GM21381 (cell line): ENCODE measurements at regions not wholly inside any gene's neighbourhood (a gene's known extent, or its start where the extent isn't known, plus 50 kb on each side); places are given as distances from the start of the nearest gene placed in this dataset.
A peak's percentile ranks its signal among the peaks of the same experiment; 100 is the strongest.
"Not testable (repeated sequence)": the region's sequence is repeated elsewhere in the genome, so short reads cannot be mapped to it uniquely, and the experiment has no call there.

ENCODE experiments used
- ATAC-seq: cut with Tn5 transposase; IDR thresholded peaks from one replicate; pipeline ENCODE4 v1.9.1; 2021; ENCODE audit warnings: mild to moderate bottlenecking, moderate library complexity; ENCODE audit not compliant: unreplicated experiment

GRCh38 chr21:23955135-23955843 lies 1652.0 kb downstream of the MRPL39 start:
- no peak for ATAC-seq

GRCh38 chr21:23952269-23952668 lies 1655.0 kb downstream of the MRPL39 start:
- no peak for ATAC-seq

- ATAC-seq: no peak
Measured at GRCh38 chr21:23951251-23951650, 1656.0 kb downstream of the MRPL39 start.

GRCh38 chr21:23950344-23950743 lies 1656.9 kb downstream of the MRPL39 start:
- no peak for ATAC-seq

- no peak for ATAC-seq
Measured at GRCh38 chr21:23949493-23949892, 1657.8 kb downstream of the MRPL39 start.

- ATAC-seq: no peak
Measured at GRCh38 chr21:23939369-23940065, 1667.8 kb downstream of the MRPL39 start.

- ATAC-seq: no peak
Measured at GRCh38 chr21:23936991-23937390, 1670.3 kb downstream of the MRPL39 start.

- ATAC-seq: no peak
Measured at GRCh38 chr21:23936224-23936623, 1671.1 kb downstream of the MRPL39 start.

- ATAC-seq: no peak
Measured at GRCh38 chr21:23930565-23930964, 1676.7 kb downstream of the MRPL39 start.

GRCh38 chr21:23926430-23926829 lies 1680.9 kb downstream of the MRPL39 start:
- ATAC-seq: not testable (repeated sequence)

GRCh38 chr21:23921670-23922418 lies 1685.4 kb downstream of the MRPL39 start:
- ATAC-seq: no peak

GRCh38 chr21:23900727-23901126 lies 1706.6 kb downstream of the MRPL39 start:
- ATAC-seq: no peak

- no peak for ATAC-seq
Measured at GRCh38 chr21:23899561-23899960, 1707.7 kb downstream of the MRPL39 start.

- no peak for ATAC-seq
Measured at GRCh38 chr21:23890652-23891051, 1716.6 kb downstream of the MRPL39 start.

- peak; percentile 89 for ATAC-seq
Measured at GRCh38 chr21:23887725-23888306, 1719.5 kb downstream of the MRPL39 start.

GRCh38 chr21:23886828-23887724 lies 1720.2 kb downstream of the MRPL39 start:
- no peak for ATAC-seq

GRCh38 chr21:23881783-23882182 lies 1725.5 kb downstream of the MRPL39 start:
- ATAC-seq: no peak

GRCh38 chr21:23876925-23877558 lies 1730.2 kb downstream of the MRPL39 start:
- no peak for ATAC-seq

- no peak for ATAC-seq
Measured at GRCh38 chr21:23874271-23874670, 1733.0 kb downstream of the MRPL39 start.
